IMR-90 (cell line): ENCODE measurements at regions not wholly inside any gene's neighbourhood (a gene's known extent, or its start where the extent isn't known, plus 50 kb on each side); places are given as distances from the start of the nearest gene placed in this dataset.

Experiments used
- ATAC-seq: fragments of 200-7000 bp; cut with Tn5 transposase; 2 replicates; pipeline ENCODE4 v1.9.1; 2020; ENCODE audit warnings: low read depth, mild to moderate bottlenecking, moderate library complexity
- BruUV-seq: library from RNA; stranded (reverse); fragments of 400-500 nt; replicated peaks from 2 replicates; lab custom pipeline; 2021; lab: Mats Ljungman, UMichigan
- CTCF ChIA-PET: fragments of 300-600 bp; formaldehyde crosslinking; extraction: SDS; loops from one replicate; lab custom pipeline; 2021; ENCODE audit warnings: antibody characterized with exemption; lab: Yijun Ruan, JAX
- POLR2A ChIA-PET: fragments of 300-600 bp; sonication (Branson Sonifier 250); formaldehyde crosslinking; loops from one replicate; lab custom pipeline; 2022; ENCODE audit warnings: antibody characterized with exemption; ENCODE audit not compliant: unreplicated experiment; lab: Charles Lee
- DNase-seq: peaks from one replicate; pipeline ENCODE4 v3.0.0; 2013
- H2AFZ ChIP-seq: replicated peaks from 2 replicates; pipeline ENCODE3; 2013; ENCODE audit warnings: low read length, mild to moderate bottlenecking; ENCODE audit not compliant: poor library complexity
- H2AK5ac ChIP-seq: 2 replicates; pipeline ENCODE4 v1.6.1; 2013; ENCODE audit warnings: low read depth, low read length, inconsistent platforms
- H2AK9ac ChIP-seq: replicated peaks from 2 replicates; pipeline ENCODE3; 2013; ENCODE audit warnings: mild to moderate bottlenecking, low read depth, low read length, moderate library complexity; ENCODE audit not compliant: poor library complexity
- H2BK120ac ChIP-seq: 2 replicates; pipeline ENCODE4 v1.6.1; 2013; ENCODE audit warnings: low read depth, low read length, inconsistent platforms
- H2BK15ac ChIP-seq: 3 replicates; pipeline ENCODE4 v1.6.1; 2013; ENCODE audit warnings: low read depth, low read length, inconsistent platforms
- H2BK20ac ChIP-seq: 2 replicates; pipeline ENCODE4 v1.6.1; 2013; ENCODE audit warnings: low read depth, mild to moderate bottlenecking, inconsistent platforms, low read length, moderate library complexity
- H2BK5ac ChIP-seq: 2 replicates; pipeline ENCODE4 v1.6.1; 2013; ENCODE audit warnings: mild to moderate bottlenecking, low read depth, low read length, inconsistent platforms; ENCODE audit not compliant: poor library complexity, severe bottlenecking
- H3K14ac ChIP-seq: replicated peaks from 2 replicates; pipeline ENCODE4 v1.6.1; 2013; ENCODE audit warnings: low read depth, low read length, inconsistent platforms
- H3K18ac ChIP-seq: 2 replicates; pipeline ENCODE4 v1.6.1; 2013; ENCODE audit warnings: low read depth, low read length, control low read depth
- H3K23ac ChIP-seq: 2 replicates; pipeline ENCODE4 v1.6.1; 2013; ENCODE audit warnings: low read depth, low read length, inconsistent platforms
- H3K27ac ChIP-seq: 2 replicates; pipeline ENCODE4 v1.5.1; 2013; ENCODE audit warnings: mild to moderate bottlenecking, control low read depth, low read length; ENCODE audit not compliant: insufficient read depth
- H3K27me3 ChIP-seq: 2 replicates; pipeline ENCODE4 v1.6.1; 2013; ENCODE audit warnings: low read length; ENCODE audit not compliant: control insufficient read depth, insufficient read depth
- H3K36me3 ChIP-seq: 2 replicates; pipeline ENCODE4 v1.6.1; 2013; ENCODE audit warnings: low read length, mixed read lengths; ENCODE audit not compliant: control insufficient read depth, insufficient read depth
- H3K4ac ChIP-seq: 2 replicates; pipeline ENCODE4 v1.6.1; 2013; ENCODE audit warnings: low read depth, low read length, inconsistent platforms
- H3K4me1 ChIP-seq: 2 replicates; pipeline ENCODE4 v1.6.1; 2013; ENCODE audit warnings: low read length, mixed read lengths; ENCODE audit not compliant: control insufficient read depth, insufficient read depth
- H3K4me2 ChIP-seq: 2 replicates; pipeline ENCODE4 v1.6.1; 2013; ENCODE audit warnings: low read depth, mild to moderate bottlenecking, control low read depth, low read length, moderate library complexity
- H3K4me3 ChIP-seq: 2 replicates; pipeline ENCODE4 v1.5.1; 2013; ENCODE audit warnings: low read depth, mild to moderate bottlenecking, control low read depth, low read length, moderate library complexity; ENCODE audit not compliant: insufficient read depth
- H3K56ac ChIP-seq: 2 replicates; pipeline ENCODE4 v1.6.1; 2013; ENCODE audit warnings: low read length, inconsistent platforms; ENCODE audit not compliant: insufficient read depth; ENCODE audit errors: extremely low read depth
- H3K79me1 ChIP-seq, 2 experiments: 2 replicates each; pipeline ENCODE4 v1.6.1; 2013; ENCODE audit warnings: low read length in 2 of 2, inconsistent platforms in 1 of 2, low read depth in 1 of 2
- H3K9ac ChIP-seq: 2 replicates; pipeline ENCODE4 v1.6.1; 2013; ENCODE audit warnings: low read depth, low read length, control low read depth
- H3K9me1 ChIP-seq: 2 replicates; pipeline ENCODE4 v1.6.1; 2013; ENCODE audit warnings: low read length, inconsistent platforms; ENCODE audit not compliant: insufficient read depth
- H3K9me3 ChIP-seq: 2 replicates; pipeline ENCODE4 v1.6.1; 2013; ENCODE audit warnings: low read length; ENCODE audit not compliant: control insufficient read depth, insufficient read depth
- H4K20me1 ChIP-seq: 2 replicates; pipeline ENCODE4 v1.6.1; 2013; ENCODE audit warnings: low read length, inconsistent platforms; ENCODE audit not compliant: insufficient read depth
- H4K5ac ChIP-seq: 2 replicates; pipeline ENCODE4 v1.6.1; 2013; ENCODE audit warnings: mild to moderate bottlenecking, low read depth, low read length, control low read depth
- H4K8ac ChIP-seq, 2 experiments: 2 replicates each; pipeline ENCODE4 v1.6.1; 2013; ENCODE audit warnings: low read depth in 2 of 2, low read length in 2 of 2, control low read depth in 1 of 2, inconsistent platforms in 1 of 2
- H4K91ac ChIP-seq: 2 replicates; pipeline ENCODE4 v1.6.1; 2013; ENCODE audit warnings: low read depth, low read length, inconsistent platforms; ENCODE audit not compliant: insufficient read depth
- CEBPB ChIP-seq: IDR thresholded peaks from 2 replicates; pipeline ENCODE4 v1.6.1; 2012; ENCODE audit warnings: low read depth, low read length, improper control_type of control experiment
- CHD1 ChIP-seq: IDR thresholded peaks from 2 replicates; pipeline ENCODE4 v1.6.1; 2012; ENCODE audit warnings: low read depth, low read length, improper control_type of control experiment
- CTCF ChIP-seq: conservative IDR thresholded peaks from 2 replicates; pipeline ENCODE4 v1.5.1; 2012; ENCODE audit warnings: mild to moderate bottlenecking, low read depth, low read length, improper control_type of control experiment
- ELK1 ChIP-seq: fragments of 150-350 bp; IDR thresholded peaks from 2 replicates; pipeline ENCODE4 v1.6.1; 2016; ENCODE audit warnings: low read depth, mild to moderate bottlenecking, low read length, moderate library complexity, borderline replicate concordance
- FOS ChIP-seq: fragments of 150-350 bp; IDR thresholded peaks from 2 replicates; pipeline ENCODE4 v1.6.1; 2016; ENCODE audit warnings: low read depth, low read length
- MAFK ChIP-seq: IDR thresholded peaks from 2 replicates; pipeline ENCODE4 v1.6.1; 2012; ENCODE audit warnings: low read depth, low read length, improper control_type of control experiment
- MAZ ChIP-seq: IDR thresholded peaks from 2 replicates; pipeline ENCODE4 v1.6.1; 2012; ENCODE audit warnings: low read depth, mild to moderate bottlenecking, low read length, improper control_type of control experiment, moderate library complexity, borderline replicate concordance
- MXI1 ChIP-seq: IDR thresholded peaks from 2 replicates; pipeline ENCODE4 v1.6.1; 2012; ENCODE audit warnings: low read depth, mild to moderate bottlenecking, low read length, moderate library complexity, borderline replicate concordance
- NFE2L2 ChIP-seq: fragments of 150-350 bp; IDR thresholded peaks from 2 replicates; pipeline ENCODE4 v1.6.1; 2016; ENCODE audit warnings: low read depth, mild to moderate bottlenecking, low read length
- POLR2A ChIP-seq: IDR thresholded peaks from 2 replicates; pipeline ENCODE4 v1.6.1; 2012; ENCODE audit warnings: mild to moderate bottlenecking, low read depth, low read length
- RAD21 ChIP-seq: IDR thresholded peaks from 2 replicates; pipeline ENCODE4 v1.6.1; 2012; ENCODE audit warnings: low read length, improper control_type of control experiment
- RFX5 ChIP-seq: IDR thresholded peaks from 2 replicates; pipeline ENCODE4 v1.8.0; 2012; ENCODE audit warnings: low read depth, mild to moderate bottlenecking, low read length, moderate library complexity
- SMC3 ChIP-seq: fragments of 150-350 bp; IDR thresholded peaks from 2 replicates; pipeline ENCODE4 v1.6.1; 2016; ENCODE audit warnings: low read depth, mild to moderate bottlenecking, antibody characterized with exemption, low read length, moderate library complexity
- USF2 ChIP-seq: fragments of 150-350 bp; IDR thresholded peaks from 2 replicates; pipeline ENCODE4 v1.6.1; 2017; ENCODE audit warnings: mild to moderate bottlenecking, antibody characterized with exemption, low read length, low read depth
- WGBS, 2 experiments: methylation state at CpG; one replicate each; pipeline versions ENCODE4 v1.1.5 to v1.1.7; 2013; ENCODE audit warnings: missing lambda C conversion rate in 2 of 2; ENCODE audit not compliant: insufficient read length in 1 of 2; ENCODE audit errors: extremely low coverage in 2 of 2; 5-methylcytosine and 5-hydroxymethylcytosine counted together
- dilution Hi-C: fragments of 300-500 bp; cut with HindIII; formaldehyde crosslinking; loops from one replicate; pipeline ENCODE4 v1.14.3; 2018; ENCODE audit warnings: low sequenced_read_pairs; ENCODE audit not compliant: unreplicated experiment
- in situ Hi-C: fragments of 300-500 bp; cut with MboI; formaldehyde crosslinking; loops from 3 replicates; pipeline ENCODE4 v1.14.3; 2019; ENCODE audit warnings: low sequenced_read_pairs, inconsistent platforms, mixed read lengths
- intact Hi-C: fragments of 100-400 bp; cut with micrococcal nuclease; formaldehyde crosslinking; loops from 2 replicates; pipeline ENCODE4 v1.10.0; 2022

GRCh38 chr5:56286015-56286884, 53.1 kb upstream of the ANKRD55 start:
- Histone ChIP-seq H3K23ac (peak overlapping the region; percentile 43; the same call in 1 of the 2 replicates), H3K36me3 (no peaks in the 10 kb centered on the region), H2AFZ (no peak overlapping the region), H3K56ac (no peak overlapping the region), H4K91ac (peak overlapping the region; percentile 89), H2BK15ac (0 out of 3 replicates have a peak overlapping the region, but pooled peaks have one; percentile 12), H3K4me3 (no peak overlapping the region), H2AK5ac (peak overlapping the region; percentile 85), H3K18ac (peak overlapping the region; percentile 83; the same call in 1 of the 2 replicates), H4K20me1 (no peaks in the 10 kb centered on the region), H3K27ac (peak overlapping the region; percentile 93; the same call in 1 of the 2 replicates), H3K14ac (peak overlapping the region; percentile 47), H3K79me1 (no peaks in the 10 kb centered on the region), H3K9me1 (peaks cover 11% of the 10 kb centered on the region), H3K4me2 (no peak overlapping the region; the same call in 1 of the 2 replicates), H4K5ac (peak overlapping the region; percentile 75; the same call in 1 of the 2 replicates), H3K9me3 (no peaks in the 10 kb centered on the region), H3K4me1 (peaks cover 5% of the 10 kb centered on the region), H2BK20ac (peak overlapping the region; percentile 86), H3K9ac (no peak overlapping the region), H3K27me3 (no peaks in the 10 kb centered on the region), H2BK5ac (peak overlapping the region; percentile 71), H2BK120ac (peak overlapping the region; percentile 86), H3K4ac (peak overlapping the region; percentile 82), H2AK9ac (no peak overlapping the region), H4K8ac (peak overlapping the region; percentile 51 to 58; a peak in 2 of 4 replicates)
- no TSS peak for BruUV-seq
- intact Hi-C loops (no loop called here), dilution Hi-C loops (no loop called here), in situ Hi-C loops (no loop called here)
- CTCF ChIA-PET = interaction anchor here (0.7 kb wide), 1 partner anchor 14 kb away, joined by 5 read pairs; no protein-coding TSS in a partner anchor
- DNase-seq = peak; percentile 72
- ATAC-seq = peak; percentile 59
- POLR2A ChIA-PET = no interaction called here
- WGBS, 2 experiments = no CpG with 5 or more reads among the region's 2 CpGs
- no peak for TF ChIP-seq CHD1
- no peak for TF ChIP-seq ELK1
- no peak for TF ChIP-seq FOS
- TF ChIP-seq MAFK = no peak
- TF ChIP-seq USF2 = no peak
- TF ChIP-seq SMC3 = no peak
- TF ChIP-seq RAD21 = no peak
- TF ChIP-seq POLR2A = no peak
- TF ChIP-seq MAZ = no peak
- no peak for TF ChIP-seq NFE2L2
- no peak for TF ChIP-seq CTCF
- TF ChIP-seq MXI1 = no peak
- no peak for TF ChIP-seq RFX5
- TF ChIP-seq CEBPB = no peak
